Thyroid gland (tissue), 4 donors: ENCODE measurements at regions not wholly inside any gene's neighbourhood (a gene's known extent, or its start where the extent isn't known, plus 50 kb on each side); places are given as distances from the start of the nearest gene placed in this dataset.

ENCODE experiments used
- DNase-seq, 2 donors: peaks; one replicate each; pipeline ENCODE4 v3.0.0-alpha.2; 2019
- H3K27ac ChIP-seq, 3 donors: fragments of 200-600 bp; sonication (generic); 1 replicate in 2 of 3; 2 replicates in 1 of 3; pipeline ENCODE4 v1.5.1; 2016 to 2019; ENCODE audit warnings: mild to moderate bottlenecking in 1 of 3, moderate library complexity in 1 of 3
- H3K27me3 ChIP-seq: fragments of 200-600 bp; sonication (generic); one replicate; pipeline ENCODE4 v1.5.1; 2019
- H3K36me3 ChIP-seq, 2 donors: fragments of 200-600 bp; sonication (generic); one replicate each; pipeline ENCODE4 v1.5.1; 2016 to 2019
- H3K4me1 ChIP-seq, 2 donors: fragments of 200-600 bp; sonication (generic); one replicate each; pipeline ENCODE4 v1.5.1; 2017 to 2019
- H3K4me3 ChIP-seq, 3 donors: fragments of 200-600 bp; sonication (generic); replicated peaks in 1 of 3; 1 replicate in 2 of 3; 2 replicates in 1 of 3; pipeline ENCODE4 v1.5.1; 2016; ENCODE audit warnings: mild to moderate bottlenecking in 1 of 3
- H3K9me3 ChIP-seq: fragments of 200-600 bp; sonication (generic); one replicate; pipeline ENCODE4 v1.5.1; 2017
- CTCF ChIP-seq, 6 experiments: fragments of 200-600 bp in 3 of 6; fragments of 450-650 bp in 3 of 6; sonication (generic) in 3 of 6; IDR thresholded peaks; one replicate each; pipeline ENCODE4 v1.5.1; 2016 to 2019; ENCODE audit warnings: antibody characterized with exemption in 6 of 6, mild to moderate bottlenecking in 2 of 6, inconsistent platforms in 1 of 6, moderate library complexity in 1 of 6
- POLR2A ChIP-seq, 2 donors: fragments of 450-650 bp; IDR thresholded peaks; one replicate each; pipeline ENCODE4 v1.6.1; 2017; ENCODE audit warnings: antibody characterized with exemption in 2 of 2, mild to moderate bottlenecking in 2 of 2, moderate library complexity in 1 of 2
- WGBS, 2 donors: methylation state at CpG; one replicate each; pipeline ENCODE4 v1.1.5; 2017; 5-methylcytosine and 5-hydroxymethylcytosine counted together
- intact Hi-C: fragments of 100-400 bp; cut with DNase I; formaldehyde crosslinking; loops from one replicate; pipeline ENCODE4 v1.15.1; 2023

GRCh38 chr4:4808086-4808485, 51.4 kb upstream of the MSX1 start:
- Histone ChIP-seq H3K27ac (no peak overlapping the region), H3K4me1 (no peaks in the 10 kb centered on the region), H3K36me3 (no peaks in the 10 kb centered on the region), H3K9me3 (no peaks in the 10 kb centered on the region), H3K27me3 (no peaks in the 10 kb centered on the region), H3K4me3 (no peak overlapping the region)
- TF ChIP-seq CTCF (IDR thresholded peaks at IDR 0.05) (no peak), POLR2A (IDR thresholded peaks at IDR 0.05) (no peak)
- intact Hi-C loops = no loop called here
- DNase-seq = no peak
- 84 to 88% methylated on average over 4 of the region's 4 CpGs for WGBS, 2 donors

- TF ChIP-seq CTCF (IDR thresholded peaks at IDR 0.05) (no peak), POLR2A (IDR thresholded peaks at IDR 0.05) (no peak)
- Histone ChIP-seq H3K36me3 (no peaks in the 10 kb centered on the region), H3K4me1 (no peaks in the 10 kb centered on the region), H3K27ac (no peak overlapping the region), H3K27me3 (no peaks in the 10 kb centered on the region), H3K4me3 (no peak overlapping the region), H3K9me3 (no peaks in the 10 kb centered on the region)
- DNase-seq = no peak
- intact Hi-C loops = no loop called here
- 67 to 74% methylated on average over 8 of the region's 8 CpGs for WGBS, 2 donors
Observed at GRCh38 chr4:4805887-4806286, 53.6 kb upstream of the MSX1 start.

DNA sequence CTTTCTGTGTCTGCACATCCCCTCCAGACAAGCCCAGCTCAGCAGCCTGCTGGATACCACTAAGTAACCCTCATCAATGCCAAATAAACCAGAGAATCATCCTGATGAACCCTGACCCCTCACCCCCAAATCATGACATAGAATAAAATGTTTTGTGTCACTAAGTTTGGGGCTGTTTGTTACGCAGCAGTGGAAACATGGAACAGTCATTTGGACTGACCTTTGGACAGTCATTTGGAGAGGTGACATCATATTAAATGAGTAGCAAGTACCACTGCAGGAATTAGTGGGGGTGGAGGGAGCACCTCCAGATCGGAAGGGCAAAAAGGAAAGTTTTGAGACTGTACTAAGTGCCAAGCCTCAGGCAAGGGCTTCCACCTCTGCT, 55.6 kb upstream of the MSX1 start:
- no peaks in the 10 kb centered on the region for H3K27me3 ChIP-seq
- no peak overlapping the region for H3K27ac ChIP-seq
- intact Hi-C loops = no loop called here
- 92 to 98% methylated on average over 2 of the region's 2 CpGs for WGBS, 2 donors
- DNase-seq = no peak
- H3K36me3 ChIP-seq = no peaks in the 10 kb centered on the region
- no peak for TF ChIP-seq CTCF (IDR thresholded peaks at IDR 0.05)
- no peak for TF ChIP-seq POLR2A (IDR thresholded peaks at IDR 0.05)
- no peaks in the 10 kb centered on the region for H3K9me3 ChIP-seq
- no peaks in the 10 kb centered on the region for H3K4me1 ChIP-seq
- H3K4me3 ChIP-seq = no peak overlapping the region

DNA sequence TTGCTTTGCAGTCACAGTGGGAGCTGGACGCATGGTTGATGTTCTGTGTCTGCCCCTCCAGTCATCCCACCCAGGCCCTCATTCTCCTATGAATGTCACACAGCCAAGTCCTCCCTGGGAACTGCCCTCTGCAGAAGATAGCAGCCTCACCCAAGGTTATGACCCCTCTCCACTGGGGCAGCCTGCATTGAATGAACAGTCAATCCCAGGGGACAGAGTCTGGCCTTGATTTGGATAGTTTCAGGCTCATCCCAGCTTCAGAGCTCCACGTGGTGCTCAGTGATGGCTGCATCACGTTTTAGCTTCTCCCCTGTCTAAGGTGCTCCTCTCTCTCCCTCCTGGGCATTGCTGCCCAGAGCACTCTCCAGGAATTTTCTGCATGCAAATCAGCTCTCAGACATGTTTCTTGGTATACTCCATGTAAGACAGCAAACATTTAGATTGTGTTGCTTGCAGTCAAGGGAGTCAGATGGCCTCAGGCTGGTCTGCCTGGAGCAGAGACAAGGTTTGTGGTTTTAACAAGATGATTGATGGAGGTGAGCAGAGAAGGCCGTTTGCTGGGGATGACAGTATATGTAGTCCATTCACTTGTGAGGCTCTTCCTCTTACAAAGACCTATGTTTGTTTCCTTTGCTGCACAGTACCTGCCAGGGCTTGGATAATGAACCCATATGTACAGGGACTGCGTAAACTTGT, 56.1 kb upstream of the MSX1 start:
- intact Hi-C loops = no loop called here
- H3K27ac ChIP-seq = no peak overlapping the region
- H3K4me1 ChIP-seq = no peaks in the 10 kb centered on the region
- no peaks in the 10 kb centered on the region for H3K36me3 ChIP-seq
- 70 to 78% methylated on average over 5 of the region's 5 CpGs for WGBS, 2 donors
- no peaks in the 10 kb centered on the region for H3K27me3 ChIP-seq
- no peak overlapping the region for H3K4me3 ChIP-seq
- no peaks in the 10 kb centered on the region for H3K9me3 ChIP-seq
- TF ChIP-seq POLR2A (IDR thresholded peaks at IDR 0.05) (no peak), CTCF (IDR thresholded peaks at IDR 0.05) (no peak)
- DNase-seq = no peak

DNA sequence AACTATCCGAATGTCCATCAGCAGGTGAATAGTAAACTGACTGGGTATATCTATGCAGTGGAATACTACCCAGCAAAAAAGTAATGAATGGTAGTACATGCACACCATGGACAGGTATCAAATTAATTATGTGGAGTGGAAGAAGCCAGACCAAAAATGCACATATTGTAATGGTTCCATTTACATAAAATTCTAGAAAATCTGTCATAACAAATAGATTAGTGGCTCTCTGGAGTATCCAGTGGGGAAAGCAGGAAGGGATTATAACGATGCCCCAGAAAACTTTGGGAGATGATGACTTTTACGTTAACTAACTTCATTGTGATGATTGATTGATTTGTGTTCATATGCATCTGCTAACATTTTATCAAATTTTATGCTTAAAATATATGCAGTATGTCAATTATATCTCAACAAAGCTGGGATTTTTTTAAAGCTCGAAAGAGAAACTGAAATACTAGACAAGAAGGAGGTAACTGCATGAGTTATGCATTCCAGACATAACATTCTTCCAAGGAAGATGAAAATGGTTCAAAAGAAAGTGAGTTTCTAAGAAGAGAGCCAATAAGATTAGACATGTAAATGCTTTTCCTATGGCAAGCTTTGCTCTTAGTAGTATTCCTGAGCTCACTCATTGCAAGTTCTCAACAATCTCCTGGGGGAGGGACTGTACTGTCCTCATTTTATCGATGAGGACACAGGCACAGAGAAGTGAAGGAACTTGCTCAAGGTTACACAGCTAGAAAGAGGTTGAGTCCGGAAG, 58.6 kb upstream of the MSX1 start:
- WGBS, 2 donors = 76 to 84% methylated on average over 6 of the region's 6 CpGs
- intact Hi-C loops = no loop called here

More for the DNA sequence above, 58.6 kb upstream of the MSX1 start:
- DNase-seq = no peak
- no peaks in the 10 kb centered on the region for H3K36me3 ChIP-seq
- no peaks in the 10 kb centered on the region for H3K27me3 ChIP-seq
- H3K9me3 ChIP-seq = no peaks in the 10 kb centered on the region
- H3K4me3 ChIP-seq = no peak overlapping the region
- TF ChIP-seq CTCF (IDR thresholded peaks at IDR 0.05) (no peak), POLR2A (IDR thresholded peaks at IDR 0.05) (no peak)
- no peak overlapping the region for H3K27ac ChIP-seq
- no peaks in the 10 kb centered on the region for H3K4me1 ChIP-seq
